Prostate gland (tissue), 2 donors: ENCODE measurements at regions not wholly inside any gene's neighbourhood (a gene's known extent, or its start where the extent isn't known, plus 50 kb on each side); places are given as distances from the start of the nearest gene placed in this dataset.

ENCODE experiments used
- CTCF ChIP-seq, 4 experiments: fragments of 200-600 bp in 2 of 4; fragments of 450-650 bp in 2 of 4; sonication (generic) in 2 of 4; IDR thresholded peaks; 1 replicate in 3 of 4; 2 replicates in 1 of 4; pipeline ENCODE4 v1.5.1; 2016 to 2019; ENCODE audit warnings: antibody characterized with exemption in 4 of 4, mild to moderate bottlenecking in 2 of 4, moderate library complexity in 2 of 4
- POLR2A ChIP-seq: fragments of 450-650 bp; IDR thresholded peaks from one replicate; pipeline ENCODE4 v1.6.1; 2016; ENCODE audit warnings: antibody characterized with exemption, mild to moderate bottlenecking
- POLR2AphosphoS5 ChIP-seq: sonication (generic); formaldehyde crosslinking; IDR thresholded peaks from one replicate; pipeline ENCODE4 v1.6.1; 2017; ENCODE audit warnings: antibody characterized with exemption

DNA sequence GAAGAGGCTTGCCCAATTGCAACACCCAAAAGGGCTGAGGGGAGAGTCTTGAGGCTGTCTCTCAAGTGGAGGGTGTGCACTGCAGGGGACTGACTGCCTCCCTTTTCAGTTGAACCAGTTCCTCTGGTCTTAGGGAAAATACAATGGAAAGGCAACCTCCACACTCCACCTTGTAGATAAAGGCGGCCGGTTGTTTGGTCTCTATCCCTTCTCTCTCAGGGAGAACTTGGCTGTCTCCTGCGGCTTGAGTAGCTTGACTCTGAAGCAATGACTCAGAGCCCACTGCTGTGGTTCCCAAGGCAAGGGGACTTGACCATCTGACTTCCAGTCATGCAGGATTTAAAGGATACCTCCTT, 143.2 kb upstream of the UMPS start:
- TF ChIP-seq CTCF (IDR thresholded peaks at IDR 0.05): no peak
- TF ChIP-seq POLR2A: no peak
- TF ChIP-seq POLR2AphosphoS5: no peak
